ENCODE measurements at regions not wholly inside any gene's neighbourhood (a gene's known extent, or its start where the extent isn't known, plus 50 kb on each side); places are given as distances from the start of the nearest gene placed in this dataset.

- no peak for DNase-seq
These were observed 169.4 kb upstream of the MIR17HG start for GRCh38 chr13:91178099-91178498.

GRCh38 chr13:91181892-91182291 lies 165.6 kb upstream of the MIR17HG start:
- no peak for DNase-seq

DNA sequence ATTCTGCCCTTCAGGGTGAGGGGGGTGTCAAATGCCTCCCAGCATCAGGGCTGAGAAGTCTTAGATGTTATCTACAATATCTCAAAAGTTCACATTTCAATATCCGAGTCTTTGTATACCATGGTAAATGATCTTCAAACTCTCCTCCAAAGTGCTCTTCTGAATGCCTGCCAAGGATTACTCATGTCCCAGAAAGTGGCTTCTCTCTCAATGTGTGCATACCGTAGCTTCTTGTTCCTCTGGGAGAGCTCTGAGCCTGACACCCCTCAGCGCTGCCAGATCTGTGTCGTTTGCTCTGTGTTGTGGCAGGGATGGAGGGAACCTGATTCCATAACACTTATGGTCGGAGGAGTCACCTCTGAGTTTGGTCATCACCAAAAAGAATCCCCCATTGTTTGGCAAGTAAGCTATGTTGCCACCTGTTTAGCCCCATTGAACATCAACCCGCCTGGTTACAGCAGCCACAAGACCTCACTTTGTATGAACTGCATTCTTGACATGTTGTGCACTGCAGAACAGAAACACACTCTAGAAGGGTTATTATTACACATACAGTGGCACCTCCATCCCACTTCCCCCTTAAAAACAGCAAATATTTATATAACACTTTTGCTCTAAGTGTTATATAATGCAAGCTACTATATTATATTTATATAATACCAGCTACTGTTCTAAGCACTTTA lies 163.1 kb upstream of the MIR17HG start:
- DNase-seq: no peak

GRCh38 chr13:91185294-91185863 lies 162.1 kb upstream of the MIR17HG start:
- DNase-seq: no peak

GRCh38 chr13:91187522-91187921 lies 160.0 kb upstream of the MIR17HG start:
- no peak for DNase-seq

DNA sequence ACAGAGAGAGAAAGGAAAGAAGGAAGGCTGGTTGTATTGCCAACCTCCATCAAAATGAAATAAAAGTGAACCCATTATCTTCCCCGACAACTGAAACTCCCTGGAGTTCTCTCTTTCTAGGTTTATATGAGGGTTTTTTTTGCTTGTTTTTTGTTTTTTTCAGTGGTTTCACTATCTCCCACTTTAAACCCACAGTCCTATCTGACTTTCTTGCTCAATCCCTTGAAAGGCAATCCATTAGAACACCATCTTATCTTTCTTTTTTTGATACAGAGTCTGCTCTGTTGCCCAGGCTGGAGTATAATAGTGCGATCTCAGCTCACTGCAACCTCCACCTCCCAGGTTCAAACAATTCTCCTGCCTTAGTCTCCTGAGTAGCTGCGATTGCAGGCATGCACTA lies 158.0 kb upstream of the MIR17HG start:
- no peak for DNase-seq

DNA sequence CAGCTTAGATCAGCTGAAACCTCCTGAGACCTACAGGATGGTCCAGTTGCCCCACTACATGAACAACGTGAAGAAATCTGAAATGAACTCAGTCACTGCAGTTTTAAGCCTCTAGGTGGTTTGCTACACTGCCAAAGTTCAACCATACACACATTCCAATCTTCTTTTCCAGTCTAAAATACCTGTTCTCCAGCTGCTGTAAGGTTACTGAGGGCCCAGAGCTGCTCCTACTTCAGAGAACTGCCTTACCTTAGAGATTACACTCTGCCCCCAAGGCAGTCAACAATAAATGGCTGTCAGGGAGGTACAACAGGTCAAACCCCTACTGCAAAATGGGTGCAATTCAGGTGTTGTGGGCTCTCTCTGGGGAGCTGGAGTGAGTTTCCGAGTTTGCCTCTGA lies 154.1 kb upstream of the MIR17HG start:
- DNase-seq: no peak

- no peak for DNase-seq
These were observed 151.7 kb upstream of the MIR17HG start for GRCh38 chr13:91195789-91196188.

- DNase-seq: no peak
These were observed 150.5 kb upstream of the MIR17HG start for GRCh38 chr13:91196958-91197357.

DNA sequence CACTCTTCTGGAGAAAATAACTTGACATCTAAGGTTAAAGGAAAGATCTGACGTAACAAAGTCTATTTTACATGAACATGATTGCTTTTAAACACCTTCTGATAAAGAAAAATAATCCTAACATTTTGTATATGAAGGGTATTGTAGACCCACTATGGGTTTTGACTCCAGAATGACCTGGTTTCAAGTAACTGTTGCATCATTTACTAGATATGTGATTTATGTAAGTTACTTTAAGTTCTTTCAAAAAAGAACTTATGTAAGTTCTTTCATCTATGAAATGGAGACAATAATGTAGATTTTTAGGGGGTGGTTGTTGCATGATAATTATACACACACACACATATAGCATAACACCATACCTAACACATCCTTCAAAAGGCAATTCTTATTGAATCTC lies 147.6 kb upstream of the MIR17HG start:
- no peak for DNase-seq

GRCh38 chr13:91200486-91200885 lies 147.0 kb upstream of the MIR17HG start:
- DNase-seq: no peak

DNA sequence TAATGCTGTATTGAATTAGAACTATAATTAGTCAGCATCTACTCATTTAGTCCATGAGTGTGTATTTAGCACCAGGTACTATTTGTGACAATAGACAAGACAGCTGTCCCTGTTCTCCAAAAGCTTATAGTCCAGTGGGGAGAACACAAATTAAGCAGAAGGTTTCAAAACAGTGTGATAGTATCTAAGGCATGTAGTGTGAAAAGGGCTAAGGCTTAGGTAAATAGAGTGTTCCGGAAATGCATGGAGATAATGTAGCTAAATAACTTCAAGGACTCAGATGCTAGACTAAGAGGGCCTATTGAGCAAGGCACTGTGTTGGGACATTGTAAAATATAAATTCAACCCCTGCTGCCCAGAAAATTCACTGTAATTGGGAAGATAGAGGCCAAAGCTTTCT lies 144.1 kb upstream of the MIR17HG start:
- no peak for DNase-seq

DNA sequence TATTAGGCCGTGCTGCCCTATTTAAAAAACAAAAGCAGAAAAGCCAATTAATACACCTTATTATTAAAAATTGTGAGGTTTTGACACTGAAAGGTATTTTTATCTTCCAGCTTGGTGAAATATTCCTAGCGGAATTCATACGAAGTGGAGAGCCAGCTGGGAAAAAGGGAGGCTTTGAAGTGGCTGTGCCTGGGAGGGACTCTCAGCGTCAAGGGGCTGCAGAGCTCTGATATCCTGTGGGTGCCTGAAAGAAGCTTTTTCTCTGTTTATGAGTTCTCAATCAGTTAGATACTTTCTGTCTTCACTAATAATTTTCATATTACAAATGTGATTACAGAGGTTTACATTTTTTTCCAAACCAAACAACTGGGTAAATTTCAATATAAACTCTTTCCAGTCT lies 140.2 kb upstream of the MIR17HG start:
- DNase-seq: no peak

- no peak for DNase-seq
These were observed 136.0 kb upstream of the MIR17HG start for GRCh38 chr13:91211510-91211909.

GRCh38 chr13:91212231-91212630 lies 135.3 kb upstream of the MIR17HG start:
- DNase-seq: no peak

DNA sequence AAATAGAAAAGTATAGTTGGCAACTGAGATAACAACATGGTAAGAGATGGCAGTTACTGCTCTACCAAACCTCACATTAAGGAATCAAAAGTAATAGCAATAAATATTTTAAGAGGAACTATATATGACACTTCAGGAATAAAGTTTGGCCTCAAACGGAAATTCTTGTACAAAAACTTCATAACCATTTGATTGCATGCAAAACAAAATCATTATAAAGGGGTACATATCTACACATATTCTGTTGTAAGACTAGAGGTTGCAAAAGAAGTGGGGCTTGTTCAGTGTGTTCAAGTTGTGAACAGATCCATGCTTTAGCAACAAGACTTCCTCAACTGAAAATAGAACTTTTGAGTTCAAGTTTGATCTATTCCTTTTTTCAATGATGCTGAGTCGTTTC lies 133.5 kb upstream of the MIR17HG start:
- DNase-seq: no peak

GRCh38 chr13:91216928-91217700 lies 130.4 kb upstream of the MIR17HG start:
- no peak for DNase-seq

DNA sequence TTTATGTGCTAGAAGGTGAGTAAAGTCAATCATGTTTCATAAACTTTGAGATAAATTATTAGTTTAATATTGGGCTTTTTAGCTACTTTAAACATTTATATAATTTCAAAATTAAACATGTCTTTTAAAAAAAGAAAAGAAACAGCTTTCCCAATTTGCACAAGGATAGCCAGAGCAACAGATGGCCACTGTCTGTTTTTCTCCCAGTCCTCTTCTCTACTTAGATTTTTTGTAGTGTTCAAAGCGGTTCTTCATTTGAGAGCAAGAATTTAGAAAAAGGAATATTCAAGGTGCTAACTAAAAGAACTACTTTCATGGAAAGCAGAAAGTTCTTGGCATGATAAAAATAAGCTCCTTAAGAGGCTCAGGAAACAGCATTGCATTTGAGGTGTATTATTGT lies 128.3 kb upstream of the MIR17HG start:
- no peak for DNase-seq

- no peak for DNase-seq
These were observed 126.6 kb upstream of the MIR17HG start for GRCh38 chr13:91220872-91221271.

- no peak for DNase-seq
These were observed 119.4 kb upstream of the MIR17HG start for GRCh38 chr13:91228108-91228507.

DNA sequence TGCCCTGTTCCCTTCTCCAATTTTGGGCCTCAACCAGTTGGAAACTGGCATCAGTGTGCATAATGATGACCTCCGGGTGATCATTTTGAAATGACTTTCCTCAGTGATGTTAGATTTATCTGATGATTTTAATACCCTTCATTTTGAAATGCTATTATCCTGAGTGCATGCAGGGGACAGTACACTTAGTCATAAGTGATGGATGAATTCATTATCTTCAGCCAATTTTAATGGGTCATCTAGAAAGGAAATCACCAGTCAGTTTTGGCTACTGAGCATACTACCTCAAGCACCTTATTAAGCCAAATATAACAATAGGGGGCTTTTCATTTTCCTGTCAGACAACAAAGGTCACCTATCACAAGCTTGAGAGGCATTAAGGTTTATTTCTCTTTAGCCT lies 118.5 kb upstream of the MIR17HG start:
- no peak for DNase-seq

- DNase-seq: no peak
These were observed 114.8 kb upstream of the MIR17HG start for GRCh38 chr13:91232716-91233115.

- no peak for DNase-seq
These were observed 114.2 kb upstream of the MIR17HG start for GRCh38 chr13:91233291-91233690.

GRCh38 chr13:91236182-91236581 lies 111.3 kb upstream of the MIR17HG start:
- DNase-seq: no peak
